Fibroblast of upper back skin (primary cell): ENCODE measurements at regions not wholly inside any gene's neighbourhood (a gene's known extent, or its start where the extent isn't known, plus 50 kb on each side); places are given as distances from the start of the nearest gene placed in this dataset.
"Not testable (repeated sequence)": the region's sequence is repeated elsewhere in the genome, so short reads cannot be mapped to it uniquely, and the experiment has no call there.

ENCODE experiments used
- DNase-seq: peaks from one replicate; pipeline ENCODE4 v3.0.0-alpha.2; 2013

- not testable (repeated sequence) for DNase-seq
Measured at GRCh38 chr16:15192813-15193212, 98.7 kb upstream of the RRN3 start.

GRCh38 chr16:15192197-15192596 is 98.1 kb upstream of the RRN3 start:
- DNase-seq, result not testable (repeated sequence)

GRCh38 chr16:15189478-15189877 is 95.4 kb upstream of the RRN3 start:
- not testable (repeated sequence) for DNase-seq
